GM21737 (cell line): ENCODE measurements at regions not wholly inside any gene's neighbourhood (a gene's known extent, or its start where the extent isn't known, plus 50 kb on each side); places are given as distances from the start of the nearest gene placed in this dataset.
"Not testable (repeated sequence)": the region's sequence is repeated elsewhere in the genome, so short reads cannot be mapped to it uniquely, and the experiment has no call there.

Experiments used
- ATAC-seq: cut with Tn5 transposase; IDR thresholded peaks from one replicate; pipeline ENCODE4 v1.9.1; 2021; ENCODE audit warnings: mild to moderate bottlenecking, moderate library complexity; ENCODE audit not compliant: unreplicated experiment

DNA sequence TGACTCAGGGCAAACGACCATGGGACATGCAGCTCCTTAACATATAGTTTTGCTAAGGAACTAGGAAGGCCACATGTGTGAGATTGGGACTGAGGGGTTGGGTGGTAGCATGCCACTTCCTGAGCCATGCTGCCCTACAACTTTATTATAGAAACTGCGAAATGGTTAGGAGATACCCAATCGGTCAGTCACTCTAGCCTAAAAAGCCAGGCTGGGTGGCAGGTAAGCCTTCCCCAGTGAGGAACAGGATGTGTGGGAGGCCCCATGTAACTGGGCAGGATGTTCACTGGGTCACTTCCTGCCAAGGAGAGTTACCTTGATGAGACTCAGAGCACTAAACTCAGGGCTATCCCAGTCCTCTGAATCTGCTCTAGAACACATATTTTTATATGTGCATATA lies 123.5 kb downstream of the MAP3K7 start:
- ATAC-seq: no peak

DNA sequence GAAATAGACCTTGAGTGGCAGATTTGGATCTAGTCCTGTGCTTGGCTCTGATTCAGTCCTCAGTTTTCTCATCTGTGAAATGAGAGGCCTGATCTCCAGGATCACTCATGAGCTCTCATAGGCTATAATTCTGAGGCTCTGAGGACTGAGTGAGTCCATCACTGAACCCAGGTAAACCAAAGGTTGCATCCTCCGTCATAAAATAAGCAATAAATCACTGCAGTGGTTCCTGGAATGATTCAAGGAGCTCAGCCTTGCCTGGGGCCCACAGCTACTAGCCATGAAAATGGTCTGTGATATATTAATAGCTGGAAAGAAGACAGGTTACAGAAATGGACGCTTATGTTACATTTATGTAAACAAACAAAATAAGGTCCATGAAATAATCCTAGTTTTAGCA lies 124.8 kb downstream of the MAP3K7 start:
- no peak for ATAC-seq

DNA sequence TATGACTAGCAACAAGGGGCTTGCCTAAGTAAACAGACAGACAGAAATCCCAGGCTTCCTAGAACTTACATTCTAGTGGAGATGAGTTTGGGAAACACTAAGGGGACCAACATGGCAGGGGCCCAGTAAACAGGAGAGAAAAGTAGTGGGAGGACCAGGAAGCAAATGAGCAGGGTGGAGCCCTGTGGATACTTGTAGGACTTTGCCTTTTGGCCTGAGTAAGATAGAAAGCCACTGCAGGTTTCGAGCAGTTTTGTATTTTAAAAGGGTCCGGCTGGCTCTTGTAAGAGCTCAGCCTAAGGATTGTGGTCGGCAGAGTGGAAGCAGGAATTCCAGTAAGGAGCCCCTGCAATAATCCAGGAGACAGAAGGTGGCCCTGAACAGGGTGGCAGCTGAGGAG lies 125.5 kb downstream of the MAP3K7 start:
- ATAC-seq: no peak

DNA sequence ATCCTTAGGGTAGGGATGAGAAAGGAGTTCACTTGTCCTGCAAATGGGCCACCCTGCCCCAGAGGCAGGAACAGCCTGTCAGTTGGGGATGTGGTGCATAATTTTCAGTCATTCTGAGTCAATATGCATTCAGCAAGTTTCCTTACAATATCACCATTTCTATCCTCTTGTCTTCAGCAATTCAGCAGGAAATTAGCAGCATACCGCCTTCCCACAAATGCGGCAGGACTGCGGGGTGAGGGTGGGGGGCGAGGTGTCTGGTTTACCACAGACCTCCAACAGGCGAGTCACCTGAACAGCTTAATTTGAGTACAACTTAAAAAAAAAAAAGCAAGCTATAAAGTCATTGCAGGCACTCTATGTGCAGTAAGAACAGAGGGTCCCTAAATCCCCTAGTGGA lies 126.8 kb downstream of the MAP3K7 start:
- ATAC-seq: no peak

DNA sequence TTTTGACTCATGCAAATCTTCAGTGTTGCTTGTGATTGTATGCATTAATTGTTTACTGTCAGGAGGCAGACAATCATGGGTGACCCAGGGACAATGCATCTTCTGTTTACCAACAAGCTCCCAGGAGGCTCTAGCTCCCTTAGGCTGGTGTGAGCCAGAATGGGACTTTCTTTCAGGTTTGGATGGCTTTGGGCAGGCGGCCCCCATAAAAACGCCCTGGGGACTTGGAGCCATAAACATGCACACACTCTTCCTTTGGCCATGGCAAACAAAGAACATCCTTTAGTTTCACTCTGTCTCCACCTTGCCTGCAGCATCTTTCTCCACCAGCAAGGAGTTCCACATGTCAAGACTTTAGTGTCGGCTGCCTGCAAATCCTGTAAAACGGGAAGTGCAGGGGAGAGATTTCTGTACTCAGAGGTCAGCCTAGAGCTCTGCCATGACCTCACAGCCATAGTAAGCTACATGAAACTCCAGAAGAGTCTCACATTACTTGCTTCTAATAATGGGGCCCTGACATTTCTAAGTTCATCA lies 127.6 kb downstream of the MAP3K7 start:
- no peak for ATAC-seq

DNA sequence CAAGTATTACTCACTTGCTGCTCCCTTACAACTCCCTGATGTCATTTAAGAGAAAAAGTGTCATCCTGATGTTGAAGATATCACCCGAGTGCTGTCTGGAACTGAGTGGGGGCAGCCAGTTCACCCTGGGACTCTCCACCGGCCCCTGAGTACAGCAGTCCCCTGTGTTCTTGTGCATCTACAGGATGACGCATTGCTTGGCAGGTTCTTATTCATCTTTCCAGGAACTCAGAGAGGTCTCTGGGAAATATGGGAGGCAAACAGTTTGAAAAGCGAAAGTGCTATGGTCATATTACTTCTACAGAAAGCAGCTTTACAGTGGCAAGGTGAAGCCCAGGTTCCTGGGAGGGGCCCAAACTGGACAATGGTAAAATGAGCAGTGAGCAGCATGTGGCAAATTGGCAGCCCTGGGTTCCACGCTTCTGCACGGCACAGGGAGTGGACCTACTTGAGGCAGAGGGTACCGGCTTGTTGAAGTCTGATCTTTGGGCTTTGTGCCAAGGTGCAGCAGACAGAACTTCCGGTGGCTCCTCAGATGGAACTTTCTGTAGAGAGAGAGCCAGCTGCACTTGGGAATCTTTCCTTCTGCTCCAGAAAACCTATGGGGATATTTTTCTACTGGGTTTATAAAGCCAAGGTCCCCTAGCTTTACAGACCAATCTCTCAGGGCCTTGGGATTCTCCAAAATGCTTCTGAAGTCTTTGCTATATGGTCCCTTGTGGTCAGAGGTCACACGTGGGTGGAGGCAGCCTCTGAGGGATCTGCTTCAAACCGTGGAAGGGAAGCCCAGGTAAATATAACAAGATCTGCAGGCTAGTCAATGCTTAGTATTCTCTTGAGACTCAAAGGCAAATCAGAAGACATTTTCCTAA lies 128.3 kb downstream of the MAP3K7 start:
- no peak for ATAC-seq

DNA sequence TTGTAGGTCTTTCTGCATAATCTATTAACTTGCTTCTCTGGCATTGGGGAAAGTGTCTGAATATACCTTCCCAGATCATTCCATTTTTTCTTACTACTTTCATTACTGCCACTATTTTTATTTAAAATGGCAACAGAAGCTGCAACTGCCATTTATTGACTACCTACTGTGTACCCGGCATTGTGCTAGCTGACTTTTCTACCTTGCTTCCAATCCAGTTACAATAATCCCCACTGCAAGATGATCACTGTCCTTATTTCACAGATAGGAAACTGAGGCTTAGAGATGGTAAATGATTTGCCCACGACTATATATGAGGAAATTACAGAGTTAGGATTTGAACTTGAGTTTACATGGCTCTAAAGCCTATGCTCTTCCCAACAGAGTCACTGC lies 129.0 kb downstream of the MAP3K7 start:
- ATAC-seq: no peak

DNA sequence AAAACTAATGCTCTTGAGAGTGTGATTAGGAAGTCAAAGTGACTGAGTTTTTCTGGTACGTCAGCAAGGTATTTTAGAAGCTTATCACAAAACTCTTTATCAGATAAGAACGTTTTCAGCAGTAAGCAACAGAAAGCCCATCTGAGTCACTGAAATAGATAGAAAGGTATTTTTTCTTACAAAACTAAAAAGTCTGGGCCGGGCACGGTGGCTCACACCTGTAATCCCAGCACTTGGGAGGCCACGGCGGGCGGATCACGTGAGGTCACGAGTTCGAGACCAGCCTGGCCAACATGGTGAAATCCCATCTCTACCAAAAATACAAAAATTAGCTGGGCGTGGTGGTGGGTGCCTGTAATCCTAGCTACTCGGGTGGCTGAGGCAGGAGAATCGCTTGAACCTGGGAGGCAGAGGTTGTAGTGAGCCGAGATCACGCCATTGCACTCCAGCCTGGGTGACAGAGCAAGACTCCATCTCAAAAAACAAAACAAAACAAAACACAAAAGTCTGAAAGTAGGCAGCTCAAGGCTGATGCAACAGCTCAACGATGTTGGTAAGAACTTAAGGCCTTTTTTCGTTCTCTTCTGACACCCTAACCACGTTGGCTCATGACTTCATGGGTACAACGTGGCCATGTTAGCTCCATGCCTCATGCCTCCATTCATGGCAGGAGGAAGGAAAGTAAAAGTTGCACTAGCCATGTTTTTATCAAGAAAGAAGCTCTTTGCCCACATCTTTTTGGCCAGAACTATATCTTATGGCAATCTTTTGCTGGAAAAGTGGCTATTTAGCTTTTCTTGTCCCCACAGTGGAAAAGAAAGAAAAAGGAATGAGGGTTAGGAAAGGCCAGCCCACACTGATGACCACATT lies 129.6 kb downstream of the MAP3K7 start:
- ATAC-seq: not testable (repeated sequence)

DNA sequence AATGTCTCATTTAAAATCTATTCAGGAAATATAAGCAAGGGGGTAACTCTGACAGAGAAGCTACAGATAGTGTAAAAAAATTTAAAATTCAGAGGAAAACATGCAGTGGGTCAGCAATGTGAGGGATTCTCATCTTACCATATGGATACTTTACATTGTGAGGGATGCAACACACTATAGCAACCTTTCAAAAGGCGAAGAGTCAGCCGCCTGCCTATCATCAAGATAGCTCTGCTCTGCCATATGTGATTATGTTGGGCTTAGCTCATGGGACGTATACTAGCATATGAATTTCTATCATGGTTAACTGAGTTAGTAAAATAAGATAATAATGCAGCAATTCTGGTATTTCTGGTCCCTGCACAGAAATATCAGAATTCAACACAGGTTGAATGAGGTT lies 130.9 kb downstream of the MAP3K7 start:
- no peak for ATAC-seq

DNA sequence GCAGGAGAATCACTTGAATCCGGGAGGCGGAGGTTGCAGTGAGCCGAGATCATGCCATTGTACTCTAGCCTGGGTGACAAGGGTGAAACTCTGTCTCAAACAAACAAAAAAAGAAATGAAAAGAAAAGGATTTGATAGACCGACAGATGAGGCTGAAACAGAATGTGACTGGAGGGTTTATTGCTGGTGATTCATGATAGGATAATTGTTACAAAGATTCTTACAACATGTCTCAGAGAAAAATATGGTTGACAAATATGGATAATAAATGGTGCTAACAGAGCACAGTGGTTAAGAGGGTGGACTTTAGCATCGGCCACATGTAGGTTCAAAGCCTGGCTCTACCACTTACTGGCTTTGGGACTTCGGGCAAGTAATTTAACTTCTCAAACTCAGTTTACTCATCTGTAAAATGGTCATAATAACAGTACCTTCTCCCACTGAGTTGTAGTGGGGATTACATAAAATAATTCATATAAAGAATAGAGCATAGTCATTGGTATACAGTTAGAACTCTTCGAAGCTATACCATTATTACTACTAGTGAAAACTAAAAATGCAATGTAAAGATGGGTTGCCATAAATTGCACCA lies 131.9 kb downstream of the MAP3K7 start:
- no peak for ATAC-seq

DNA sequence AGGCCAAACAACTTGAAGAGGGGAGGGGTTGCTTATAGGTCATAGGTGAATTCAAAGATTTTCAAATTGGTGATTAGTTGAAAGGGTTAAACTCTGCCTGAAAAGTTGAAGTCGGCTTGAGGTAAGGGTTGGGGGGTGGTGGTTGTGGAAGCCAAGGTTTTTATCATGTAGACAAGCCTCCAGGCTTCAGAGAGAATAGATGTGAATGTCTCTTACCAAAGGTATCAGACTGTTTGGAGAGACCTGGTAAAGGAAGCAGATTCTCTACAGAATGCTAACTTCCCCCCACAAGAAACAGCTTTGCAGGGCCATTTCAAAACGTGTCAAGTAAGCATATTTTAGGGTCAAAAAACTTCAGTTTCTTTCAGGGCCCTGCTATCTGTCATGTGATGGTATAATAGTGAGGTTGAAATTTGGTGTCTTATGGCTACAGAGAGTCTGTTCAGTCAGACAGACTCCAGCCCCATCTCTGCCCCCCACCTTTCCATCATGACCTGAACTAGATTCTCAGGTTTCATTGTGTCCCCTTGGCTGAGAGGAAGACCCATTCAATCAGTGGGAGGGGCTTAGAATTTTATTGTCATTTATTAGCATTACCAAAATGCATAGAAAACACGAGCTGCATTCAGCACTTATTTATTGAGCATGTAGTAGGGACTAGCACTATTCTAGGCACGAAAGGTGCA lies 136.5 kb downstream of the MAP3K7 start:
- no peak for ATAC-seq

DNA sequence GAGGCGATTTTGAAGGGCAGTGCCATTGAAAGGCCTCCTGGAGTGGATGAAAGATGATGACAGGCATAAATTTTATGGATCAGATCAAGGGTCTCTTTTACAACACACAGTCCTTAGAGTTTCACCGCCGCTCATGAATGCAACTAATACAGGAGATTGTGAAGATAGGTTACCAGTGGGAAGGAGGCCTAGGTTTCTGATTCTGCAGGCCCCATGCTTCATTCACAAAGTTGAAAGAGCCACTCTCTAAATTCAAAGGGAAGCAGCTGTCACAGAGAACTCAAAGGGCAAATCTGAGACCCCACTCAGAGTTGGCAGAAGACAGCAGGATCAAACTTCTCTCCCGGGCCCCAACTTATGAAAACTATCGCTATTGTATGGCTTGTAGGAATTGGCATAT lies 137.6 kb downstream of the MAP3K7 start:
- ATAC-seq: no peak

DNA sequence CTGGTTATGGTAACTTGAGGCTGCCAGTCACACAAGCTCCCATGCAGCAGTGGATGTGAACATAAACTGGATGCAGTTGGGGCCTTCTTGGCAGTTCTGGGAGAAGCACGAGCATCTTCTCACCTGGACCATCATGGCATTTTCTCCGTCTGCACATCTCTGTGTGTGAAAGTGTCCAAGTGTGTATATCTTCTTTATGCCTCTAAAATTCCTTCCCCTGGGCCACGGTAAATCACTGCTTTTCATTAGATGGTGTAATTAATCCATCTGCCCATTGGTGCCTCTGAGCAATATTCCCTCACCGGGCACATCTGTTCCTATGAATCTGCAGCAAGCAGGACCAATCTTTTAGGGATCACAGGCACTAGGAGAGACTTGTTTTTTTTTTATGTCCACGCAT lies 138.0 kb downstream of the MAP3K7 start:
- ATAC-seq: no peak

DNA sequence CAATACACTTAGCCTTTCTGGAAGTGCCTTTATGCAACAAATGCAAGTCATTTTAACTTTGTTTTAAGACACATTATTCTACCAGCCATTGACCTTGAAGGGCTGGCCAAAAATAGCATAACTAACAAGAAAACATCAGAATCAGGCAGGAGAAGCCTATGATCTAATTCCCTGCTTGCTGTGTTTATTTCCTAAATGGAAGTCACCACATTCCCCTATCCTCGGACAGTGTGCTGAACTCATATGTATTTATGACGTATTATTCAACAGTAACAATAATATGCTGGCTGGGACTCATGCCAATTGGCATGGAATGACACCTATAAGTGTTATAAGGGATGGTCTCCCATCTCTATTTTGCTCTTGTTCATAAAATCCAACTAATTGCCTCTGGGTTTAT lies 140.7 kb downstream of the MAP3K7 start:
- ATAC-seq: no peak

DNA sequence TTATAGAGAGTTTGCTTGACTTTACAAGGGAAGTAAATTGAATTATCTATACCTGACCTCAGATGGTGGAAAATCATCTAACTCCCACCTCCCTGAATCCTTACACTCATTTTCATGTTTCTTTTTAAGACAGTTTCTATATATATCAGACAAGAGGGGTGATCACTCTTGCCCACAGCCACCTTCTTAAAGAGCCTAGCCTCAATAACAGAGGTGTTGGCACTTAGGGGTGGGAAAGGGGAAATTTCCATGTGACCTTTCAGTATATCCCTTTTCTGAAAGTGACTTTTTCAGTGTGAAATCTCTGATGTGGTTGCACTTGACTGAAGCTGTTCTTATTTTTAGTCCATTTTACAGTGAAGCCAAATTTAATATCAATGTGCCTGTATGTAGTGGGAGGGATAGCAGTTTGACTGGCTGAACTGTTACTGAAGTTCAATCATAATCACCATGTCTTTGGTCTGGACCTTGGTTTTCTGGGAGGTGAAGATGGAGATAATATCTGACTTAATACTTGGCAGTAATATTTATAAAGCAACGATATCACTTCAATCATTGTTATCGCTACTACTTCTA lies 141.3 kb downstream of the MAP3K7 start:
- ATAC-seq: no peak

DNA sequence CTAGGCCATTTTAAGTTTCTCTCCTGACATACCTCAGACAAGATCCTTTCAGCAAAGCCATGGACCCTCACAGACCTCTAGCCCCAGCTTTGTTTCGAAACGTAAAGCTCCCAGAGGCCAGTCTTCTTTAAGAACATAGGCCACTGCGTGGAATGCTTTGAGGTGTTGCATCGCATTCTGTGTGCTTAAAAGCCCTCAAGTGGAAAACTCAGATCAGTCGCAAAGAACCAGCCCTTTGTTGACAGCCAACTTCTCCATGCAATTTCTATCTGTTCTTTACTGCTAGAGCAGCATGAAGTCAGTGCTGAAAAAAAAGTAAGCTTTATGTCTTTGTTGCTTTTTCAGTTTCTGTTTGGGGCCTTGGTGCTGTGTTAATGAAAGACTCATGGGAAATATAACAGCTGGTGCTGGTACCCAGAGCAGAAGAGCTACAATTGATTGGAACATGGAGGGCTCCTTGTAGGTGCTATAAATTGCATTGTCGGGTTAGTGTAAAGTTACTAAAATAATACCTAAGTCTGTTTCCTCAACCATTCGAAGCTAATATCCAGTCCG lies 142.6 kb downstream of the MAP3K7 start:
- ATAC-seq: no peak

DNA sequence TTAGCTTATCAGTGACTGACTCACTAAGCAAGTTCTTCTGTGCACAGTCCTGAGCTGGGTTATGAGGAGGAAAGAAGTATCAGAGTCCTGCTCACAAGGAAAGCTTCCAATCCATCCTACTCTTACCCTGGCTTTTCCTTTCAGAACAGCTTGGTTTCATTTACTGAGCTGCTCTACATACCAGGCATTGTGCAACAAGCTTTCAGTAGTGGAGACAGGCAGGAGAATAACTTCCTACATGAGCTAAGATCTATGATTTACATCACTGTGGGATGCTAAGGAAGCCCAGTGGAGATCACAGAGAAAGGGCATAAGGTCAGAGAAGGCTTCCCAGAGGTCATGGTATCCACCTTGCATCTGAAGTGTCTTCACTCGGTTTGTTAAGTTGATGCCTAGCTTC lies 144.5 kb downstream of the MAP3K7 start:
- no peak for ATAC-seq

DNA sequence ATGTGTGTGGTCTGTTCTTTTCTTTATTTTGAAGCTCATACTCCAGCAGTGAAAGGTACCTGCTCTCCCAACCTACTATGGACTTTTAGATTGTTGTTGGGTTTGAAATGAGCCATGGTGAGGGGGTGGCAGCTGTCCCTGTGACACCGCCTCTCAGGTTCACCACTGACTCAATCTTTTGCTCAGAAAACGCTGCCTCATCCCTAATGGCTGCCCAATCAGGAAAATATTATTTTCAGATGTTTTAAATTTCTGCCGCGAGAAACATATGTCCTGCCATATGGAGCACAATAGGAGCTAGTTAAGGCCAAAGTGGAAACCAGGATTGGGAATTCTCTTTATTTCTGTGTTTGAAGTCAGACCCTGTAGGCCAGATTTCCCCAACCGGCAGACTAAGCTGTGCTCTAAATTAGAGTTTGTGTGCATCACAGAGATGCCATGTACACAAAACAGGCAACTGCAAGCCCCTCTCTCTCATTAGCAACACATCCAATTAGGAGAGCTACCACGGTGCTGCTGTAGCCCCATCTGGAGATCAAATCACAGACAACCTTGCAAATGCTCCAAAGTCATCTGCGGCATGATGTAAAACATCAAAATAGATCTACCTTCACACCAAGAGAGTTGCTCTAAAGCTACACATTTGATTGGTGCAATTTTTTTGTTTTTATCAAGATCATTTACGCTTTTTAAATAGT lies 144.1 kb upstream of the BACH2 start:
- ATAC-seq: no peak

DNA sequence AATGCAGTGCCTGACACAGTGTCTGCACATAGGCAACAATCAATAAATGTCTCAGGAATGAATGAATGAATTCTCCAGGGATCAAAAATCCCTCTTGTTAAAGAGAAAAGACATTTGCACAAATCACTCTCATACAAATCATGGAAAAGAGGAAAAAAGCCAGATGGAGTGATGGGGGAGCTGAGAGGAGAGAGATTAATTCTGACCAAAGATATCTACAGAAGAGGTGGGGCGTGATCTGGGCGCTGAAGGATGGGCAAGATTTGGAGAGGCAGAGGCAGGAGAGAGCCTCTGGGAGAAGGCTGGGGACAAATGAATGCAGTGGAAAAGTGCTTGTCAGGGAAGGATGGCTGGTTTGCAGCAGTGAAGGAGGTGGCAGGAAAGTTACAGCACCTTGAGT lies 142.9 kb upstream of the BACH2 start:
- ATAC-seq: no peak

DNA sequence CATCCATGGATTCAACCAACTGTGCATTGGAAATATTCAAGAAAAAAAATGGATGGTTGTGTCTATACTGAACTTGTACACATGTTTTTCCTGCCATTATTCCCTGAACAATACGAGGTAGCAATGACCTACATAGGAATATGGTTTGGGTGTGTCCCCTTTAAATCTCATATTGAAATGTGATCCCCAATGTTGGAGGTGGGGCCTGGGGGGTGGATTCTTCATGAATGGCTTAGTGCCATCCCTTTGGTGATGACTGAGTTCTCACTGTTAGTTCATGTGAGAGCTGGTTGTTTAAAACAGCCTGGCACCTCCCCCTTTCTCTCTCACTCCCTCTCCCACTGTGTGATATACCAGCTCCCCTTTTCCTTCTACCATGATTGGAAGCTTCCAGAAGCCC lies 139.8 kb upstream of the BACH2 start:
- ATAC-seq: no peak
